GM12872 (cell line): ENCODE measurements at regions not wholly inside any gene's neighbourhood (a gene's known extent, or its start where the extent isn't known, plus 50 kb on each side); places are given as distances from the start of the nearest gene placed in this dataset.

ENCODE experiments used
- CTCF ChIP-seq: IDR thresholded peaks from 3 replicates; pipeline ENCODE4 v1.5.1; 2011; ENCODE audit warnings: low read depth, mild to moderate bottlenecking, low read length, moderate library complexity; ENCODE audit not compliant: insufficient read depth

GRCh38 chr5:33319151-33319550 lies 121.6 kb upstream of the TARS1 start:
- TF ChIP-seq CTCF = no peak

DNA sequence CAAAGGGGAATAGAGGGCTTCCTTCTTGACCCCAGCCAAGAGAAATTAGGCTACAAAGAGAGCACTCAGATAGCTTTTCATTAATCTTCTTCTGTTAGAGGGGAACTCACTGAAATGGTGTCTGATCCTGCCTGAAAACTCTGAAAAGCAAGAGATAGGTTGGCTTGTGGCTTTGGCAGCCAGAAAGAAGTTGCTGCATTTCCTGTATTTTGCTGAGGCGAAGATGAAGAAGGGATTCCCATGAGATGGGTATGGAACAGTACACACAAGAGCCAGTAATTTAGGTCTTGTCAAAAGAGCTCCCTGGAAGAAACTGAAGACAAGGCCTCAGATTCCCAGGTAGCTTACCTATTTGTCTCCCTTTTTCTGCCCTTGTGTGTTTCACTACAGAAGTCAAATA lies 120.9 kb upstream of the TARS1 start:
- no peak for TF ChIP-seq CTCF

- TF ChIP-seq CTCF = no peak
Observed at GRCh38 chr5:33321026-33321425, 119.7 kb upstream of the TARS1 start.

DNA sequence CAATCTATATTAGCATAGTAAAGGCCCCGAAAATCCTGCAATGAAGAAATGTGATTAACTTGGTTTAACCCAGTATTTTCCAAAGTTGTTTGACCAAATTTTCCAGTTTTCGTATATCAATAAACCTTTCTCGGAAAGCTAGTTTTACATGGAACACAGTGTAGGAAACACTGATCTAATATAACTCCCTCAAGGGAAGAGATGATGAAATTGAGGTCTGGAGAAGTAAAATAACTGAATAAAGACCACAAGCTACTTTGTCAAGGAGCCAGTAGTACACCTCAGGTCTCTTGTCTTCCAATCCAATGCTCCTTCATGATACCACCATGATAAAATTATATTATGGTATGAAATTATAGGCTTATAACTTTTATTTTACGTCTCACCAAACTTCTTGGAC lies 118.1 kb upstream of the TARS1 start:
- no peak for TF ChIP-seq CTCF

DNA sequence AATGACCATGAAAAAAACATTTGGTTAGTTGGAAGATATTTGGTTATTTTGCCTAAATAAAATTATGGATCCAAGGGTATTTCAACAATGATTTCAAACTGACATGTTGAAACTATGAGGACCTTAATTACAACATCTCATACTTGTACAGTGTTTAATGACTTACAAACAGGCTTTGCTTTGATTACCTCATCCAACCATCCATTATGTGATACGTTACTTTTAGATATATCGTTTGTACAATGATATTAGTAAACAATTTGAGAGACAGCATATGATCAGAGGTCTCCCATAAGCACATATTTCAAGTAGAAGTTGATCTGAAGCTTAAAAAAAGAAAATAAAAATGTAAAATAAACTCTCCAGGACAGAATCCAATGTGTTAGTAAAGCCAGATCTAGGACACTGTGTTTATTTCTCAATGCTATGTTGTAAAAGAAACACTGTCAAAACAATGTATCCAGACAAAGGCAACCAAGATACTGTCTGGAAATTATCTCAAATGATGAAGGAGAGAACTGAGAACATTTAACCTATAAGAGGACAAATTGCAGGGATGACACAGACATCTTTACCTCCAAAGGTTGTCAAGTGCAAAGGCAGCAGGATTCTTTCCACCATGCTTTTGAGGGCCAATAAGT lies 116.0 kb upstream of the TARS1 start:
- no peak for TF ChIP-seq CTCF

GRCh38 chr5:33328818-33329217 lies 111.9 kb upstream of the TARS1 start:
- no peak for TF ChIP-seq CTCF

GRCh38 chr5:33329891-33330290 lies 110.9 kb upstream of the TARS1 start:
- TF ChIP-seq CTCF = no peak

DNA sequence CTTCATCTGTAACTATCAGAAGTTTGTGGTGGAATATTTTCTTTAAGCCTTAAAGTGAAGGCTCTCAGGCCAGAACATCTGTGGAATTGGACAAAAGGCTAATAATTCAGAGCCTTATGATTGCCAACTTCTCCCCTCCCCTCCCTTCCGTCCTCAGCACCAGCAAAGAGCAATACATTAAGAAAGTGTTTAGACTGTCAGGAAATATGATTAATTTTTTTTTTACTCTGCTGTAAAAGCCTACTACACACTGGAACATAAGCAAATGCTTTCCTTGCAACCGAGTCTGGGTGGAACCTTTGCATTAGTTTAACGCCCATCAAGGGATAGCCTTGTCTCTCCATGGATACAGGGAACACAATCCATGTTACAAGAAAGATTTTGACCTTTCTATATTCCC lies 110.3 kb upstream of the TARS1 start:
- TF ChIP-seq CTCF = no peak
